ENCODE measurements at regions not wholly inside any gene's neighbourhood (a gene's known extent, or its start where the extent isn't known, plus 50 kb on each side); places are given as distances from the start of the nearest gene placed in this dataset.

DNA sequence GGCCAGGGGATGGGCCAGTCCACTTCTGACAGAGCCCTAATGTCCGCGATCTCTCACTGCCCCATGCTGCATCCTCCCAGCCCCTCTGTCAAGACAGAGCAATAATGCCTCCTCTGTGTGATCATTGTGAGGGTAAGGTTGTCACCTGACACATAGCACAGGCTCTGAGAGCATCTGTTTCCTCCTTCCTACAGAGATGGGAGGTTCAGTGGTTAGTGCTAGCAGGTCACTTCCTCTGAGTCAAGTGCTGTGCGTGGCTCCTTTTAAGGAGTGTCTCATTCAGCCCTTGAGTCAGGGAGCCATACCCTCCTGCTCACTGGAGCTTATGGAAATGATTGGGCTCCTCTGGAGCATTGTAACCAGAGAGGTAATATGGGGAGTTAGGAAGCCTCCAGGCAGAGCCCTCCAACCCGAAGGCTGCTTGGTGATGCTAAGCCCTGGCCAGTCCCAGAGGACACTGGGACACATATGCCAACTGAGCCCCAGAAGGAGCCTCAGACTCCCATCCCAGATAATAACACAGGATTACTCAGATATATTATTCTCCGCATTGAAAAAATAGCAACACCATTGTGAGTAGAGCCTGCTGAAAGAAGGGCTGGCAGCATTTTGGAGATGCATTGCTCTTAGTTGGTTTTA lies 189.0 kb downstream of the GALNT1 start:
- TF ChIP-seq, protein P1, sequence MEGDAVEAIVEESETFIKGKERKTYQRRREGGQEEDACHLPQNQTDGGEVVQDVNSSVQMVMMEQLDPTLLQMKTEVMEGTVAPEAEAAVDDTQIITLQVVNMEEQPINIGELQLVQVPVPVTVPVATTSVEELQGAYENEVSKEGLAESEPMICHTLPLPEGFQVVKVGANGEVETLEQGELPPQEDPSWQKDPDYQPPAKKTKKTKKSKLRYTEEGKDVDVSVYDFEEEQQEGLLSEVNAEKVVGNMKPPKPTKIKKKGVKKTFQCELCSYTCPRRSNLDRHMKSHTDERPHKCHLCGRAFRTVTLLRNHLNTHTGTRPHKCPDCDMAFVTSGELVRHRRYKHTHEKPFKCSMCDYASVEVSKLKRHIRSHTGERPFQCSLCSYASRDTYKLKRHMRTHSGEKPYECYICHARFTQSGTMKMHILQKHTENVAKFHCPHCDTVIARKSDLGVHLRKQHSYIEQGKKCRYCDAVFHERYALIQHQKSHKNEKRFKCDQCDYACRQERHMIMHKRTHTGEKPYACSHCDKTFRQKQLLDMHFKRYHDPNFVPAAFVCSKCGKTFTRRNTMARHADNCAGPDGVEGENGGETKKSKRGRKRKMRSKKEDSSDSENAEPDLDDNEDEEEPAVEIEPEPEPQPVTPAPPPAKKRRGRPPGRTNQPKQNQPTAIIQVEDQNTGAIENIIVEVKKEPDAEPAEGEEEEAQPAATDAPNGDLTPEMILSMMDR (IDR thresholded peaks at IDR 0.05; ENCODE audit: extremely low read depth in 1 of 2, insufficient read depth in 1 of 2, low read depth in 1 of 2, low read length in 2 of 2) = no peak
- TF ChIP-seq POLR2AphosphoS5 (IDR thresholded peaks at IDR 0.05; ENCODE audit: insufficient read depth, low read depth, low read length) (no peak), JUN (IDR thresholded peaks at IDR 0.05; ENCODE audit: borderline replicate concordance, insufficient read depth, insufficient read length, low read depth) (no peak), EZH2 (IDR thresholded peaks at IDR 0.05; ENCODE audit: borderline replicate concordance, low read depth, low read length, severe bottlenecking) (no peak), POLR2A (IDR thresholded peaks at IDR 0.05; ENCODE audit: low read depth, low read length) (no peak), FOS (IDR thresholded peaks at IDR 0.05; ENCODE audit: borderline replicate concordance, insufficient read depth, low read length) (peak; percentile 12), MYC (IDR thresholded peaks at IDR 0.05; ENCODE audit: low read depth, low read length) (no peak), MAX (IDR thresholded peaks at IDR 0.05; ENCODE audit: insufficient read depth, insufficient read length) (no peak), GATA2 (IDR thresholded peaks at IDR 0.05; ENCODE audit: insufficient read depth, insufficient read length, low read depth, low read length) (no peak)

All from endothelial cell of umbilical vein (primary cell).